Tibial artery (tissue), 4 donors: ENCODE measurements at regions not wholly inside any gene's neighbourhood (a gene's known extent, or its start where the extent isn't known, plus 50 kb on each side); places are given as distances from the start of the nearest gene placed in this dataset.

ENCODE experiments used
- DNase-seq, 2 donors: peaks; one replicate each; pipeline ENCODE4 v3.0.0-alpha.2; 2019
- H3K27ac ChIP-seq, 2 donors: fragments of 200-600 bp; sonication (generic) in 1 of 2; 1 replicate in 1 of 2; 2 replicates in 1 of 2; pipeline ENCODE4 v1.5.1; 2018 to 2019; ENCODE audit warnings: mild to moderate bottlenecking in 1 of 2
- H3K27me3 ChIP-seq, 2 donors: fragments of 200-600 bp; sonication (generic) in 1 of 2; one replicate each; pipeline versions ENCODE4 v1.5.1 to v1.6.0; 2016 to 2019
- H3K36me3 ChIP-seq, 3 donors: fragments of 200-600 bp; sonication (generic) in 2 of 3; one replicate each; pipeline ENCODE4 v1.5.1; 2016 to 2019; ENCODE audit warnings: mild to moderate bottlenecking in 2 of 3
- H3K4me1 ChIP-seq, 4 donors: fragments of 200-600 bp; sonication (generic) in 2 of 4; 1 replicate in 3 of 4; 2 replicates in 1 of 4; pipeline ENCODE4 v1.5.1; 2016 to 2019
- H3K4me3 ChIP-seq, 2 donors: fragments of 200-600 bp; sonication (generic) in 1 of 2; 1 replicate in 1 of 2; 2 replicates in 1 of 2; pipeline ENCODE4 v1.5.1; 2018 to 2019; ENCODE audit warnings: mild to moderate bottlenecking in 2 of 2
- H3K9me3 ChIP-seq, 3 donors: fragments of 200-600 bp; sonication (generic) in 1 of 3; one replicate each; pipeline ENCODE4 v1.5.1; 2016 to 2019
- CTCF ChIP-seq, 2 experiments: fragments of 200-600 bp in 1 of 2; fragments of 450-650 bp in 1 of 2; IDR thresholded peaks; one replicate each; pipeline ENCODE4 v1.5.1; 2017 to 2019; ENCODE audit warnings: antibody characterized with exemption in 2 of 2, mild to moderate bottlenecking in 1 of 2, moderate library complexity in 1 of 2
- intact Hi-C: fragments of 100-400 bp; cut with DNase I; formaldehyde crosslinking; loops from one replicate; pipeline ENCODE4 v1.15.0; 2023; ENCODE audit warnings: low total_unique reads

- Histone ChIP-seq H3K27me3 (no peaks in the 10 kb centered on the region), H3K36me3 (no peaks in the 10 kb centered on the region), H3K4me1 (no peaks in the 10 kb centered on the region), H3K9me3 (no peaks in the 10 kb centered on the region), H3K27ac (no peak overlapping the region), H3K4me3 (no peak overlapping the region)
- no peak for TF ChIP-seq CTCF (IDR thresholded peaks at IDR 0.05)
- intact Hi-C loops: no loop called here
- no peak for DNase-seq
Observed at GRCh38 chrY:18966001-18966400, 192.5 kb upstream of the HSFY2 start.

- no peak for TF ChIP-seq CTCF (IDR thresholded peaks at IDR 0.05)
- Histone ChIP-seq H3K36me3 (no peaks in the 10 kb centered on the region), H3K9me3 (no peaks in the 10 kb centered on the region), H3K27me3 (no peaks in the 10 kb centered on the region), H3K4me1 (no peaks in the 10 kb centered on the region), H3K27ac (no peak overlapping the region), H3K4me3 (no peak overlapping the region)
- intact Hi-C loops: no loop called here
- DNase-seq: no peak
Observed at GRCh38 chrY:18958846-18959245, 185.3 kb upstream of the HSFY2 start.

GRCh38 chrY:18951657-18952435, 178.3 kb upstream of the HSFY2 start:
- Histone ChIP-seq H3K36me3 (no peaks in the 10 kb centered on the region), H3K27ac (no peak overlapping the region), H3K27me3 (no peaks in the 10 kb centered on the region), H3K4me3 (no peak overlapping the region), H3K4me1 (no peaks in the 10 kb centered on the region), H3K9me3 (no peaks in the 10 kb centered on the region)
- no peak for TF ChIP-seq CTCF (IDR thresholded peaks at IDR 0.05)
- intact Hi-C loops: no loop called here
- no peak for DNase-seq

- no peak for TF ChIP-seq CTCF (IDR thresholded peaks at IDR 0.05)
- intact Hi-C loops: no loop called here
- no peak for DNase-seq
- no peaks in the 10 kb centered on the region for H3K36me3 ChIP-seq
- no peak overlapping the region for H3K4me3 ChIP-seq
- no peaks in the 10 kb centered on the region for H3K9me3 ChIP-seq
- no peaks in the 10 kb centered on the region for H3K27me3 ChIP-seq
- no peak overlapping the region for H3K27ac ChIP-seq
- no peaks in the 10 kb centered on the region for H3K4me1 ChIP-seq
Observed at GRCh38 chrY:18951019-18951418, 177.5 kb upstream of the HSFY2 start.

- Histone ChIP-seq H3K27ac (no peak overlapping the region), H3K9me3 (no peaks in the 10 kb centered on the region), H3K4me1 (no peaks in the 10 kb centered on the region), H3K4me3 (no peak overlapping the region), H3K36me3 (no peaks in the 10 kb centered on the region), H3K27me3 (no peaks in the 10 kb centered on the region)
- intact Hi-C loops: no loop called here
- DNase-seq: no peak
- no peak for TF ChIP-seq CTCF (IDR thresholded peaks at IDR 0.05)
Observed at GRCh38 chrY:18936831-18937230, 163.3 kb upstream of the HSFY2 start.
